ENCODE measurements at regions not wholly inside any gene's neighbourhood (a gene's known extent, or its start where the extent isn't known, plus 50 kb on each side); places are given as distances from the start of the nearest gene placed in this dataset.
A peak's percentile ranks its signal among the peaks of the same experiment; 100 is the strongest.
"Not testable (repeated sequence)": the region's sequence is repeated elsewhere in the genome, so short reads cannot be mapped to it uniquely, and the experiment has no call there.

DNA sequence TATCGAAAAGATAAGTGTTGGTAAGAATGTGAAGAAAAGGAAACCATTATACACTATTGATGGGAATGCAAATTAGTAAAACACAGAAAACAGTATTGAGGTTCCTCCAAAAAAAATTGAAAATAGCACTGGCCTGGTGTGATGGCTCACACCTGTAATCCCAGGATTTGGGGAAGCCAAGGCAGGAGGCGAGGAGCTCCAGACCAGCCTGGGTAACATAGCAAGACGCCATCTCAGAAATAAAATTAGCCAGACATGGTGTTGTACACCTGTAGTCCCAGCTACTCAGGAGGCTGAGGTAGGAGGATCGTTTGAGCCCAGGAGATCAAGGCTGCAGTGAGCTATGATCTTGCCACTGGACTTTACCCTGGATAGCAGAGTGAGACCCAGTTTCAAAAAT lies 5303.4 kb upstream of the TPTE start:
- H3K4me3 ChIP-seq; H3K27me3 ChIP-seq; intact Hi-C loops (cut with DNase I); H3K36me3 ChIP-seq; H3K27ac ChIP-seq; H3K4me1 ChIP-seq; DNase-seq; H3K9me3 ChIP-seq; ATAC-seq: not testable (repeated sequence)

- intact Hi-C loops (cut with DNase I); H3K36me3 ChIP-seq; H3K4me3 ChIP-seq; H3K27ac ChIP-seq; H3K4me1 ChIP-seq; H3K9me3 ChIP-seq; H3K27me3 ChIP-seq; ATAC-seq; DNase-seq: not testable (repeated sequence)
Observed at GRCh38 chr21:5219988-5220387, 5301.4 kb upstream of the TPTE start.

DNA sequence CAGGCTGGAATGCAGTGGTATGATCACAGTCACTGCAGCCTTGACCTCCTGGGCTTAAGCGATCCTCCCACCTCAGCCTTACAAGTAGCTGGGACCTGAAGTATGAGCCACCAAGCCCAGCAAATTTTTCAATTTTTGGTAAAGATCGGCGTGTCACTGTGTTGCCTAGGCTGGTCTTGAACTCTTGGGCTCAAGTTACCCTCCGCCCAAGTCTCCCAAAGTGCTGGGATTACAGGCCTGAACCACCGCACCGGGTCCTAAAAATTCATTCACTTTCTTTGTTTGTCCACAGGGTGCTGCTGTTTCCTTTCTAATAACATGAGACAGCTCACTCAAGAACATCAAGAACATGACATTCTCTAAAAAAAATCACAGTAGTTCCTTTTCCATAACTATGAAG lies 5300.9 kb upstream of the TPTE start:
- not testable (repeated sequence) for H3K9me3 ChIP-seq

DNA sequence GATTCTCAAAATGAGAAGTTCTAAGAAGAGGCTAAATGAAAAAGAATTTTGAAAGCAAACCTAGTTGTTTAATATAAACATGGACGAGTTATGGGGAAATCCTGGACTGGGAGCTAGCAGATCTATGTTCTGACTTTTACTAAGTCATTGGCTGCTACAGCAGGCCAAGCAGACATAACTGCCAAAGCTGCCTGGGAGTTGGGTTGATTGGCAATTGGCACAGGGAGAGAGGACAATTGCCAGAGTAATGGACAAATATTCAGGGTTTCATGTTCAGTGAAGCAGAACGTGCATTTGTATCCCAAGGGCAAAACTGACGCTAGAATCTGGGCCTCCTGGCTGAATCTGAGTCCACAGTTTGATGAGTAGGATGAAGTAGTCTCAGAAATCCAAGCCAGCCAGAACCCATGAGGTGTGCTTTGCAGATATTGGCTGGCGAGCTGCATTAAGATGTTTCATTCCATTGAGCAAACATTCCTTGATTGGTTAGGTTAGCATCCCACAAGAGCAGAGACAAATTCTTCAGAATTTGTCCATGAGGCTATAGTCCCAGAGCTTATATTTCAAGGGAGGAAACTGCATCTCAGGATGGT lies 5299.8 kb upstream of the TPTE start:
- H3K27ac ChIP-seq; ATAC-seq; H3K9me3 ChIP-seq; intact Hi-C loops (cut with DNase I); H3K27me3 ChIP-seq; DNase-seq; H3K36me3 ChIP-seq; H3K4me1 ChIP-seq; H3K4me3 ChIP-seq: not testable (repeated sequence)

More for the DNA sequence above, 5300.9 kb upstream of the TPTE start:
- H3K27me3 ChIP-seq; H3K27ac ChIP-seq; H3K4me1 ChIP-seq; DNase-seq; ATAC-seq; H3K36me3 ChIP-seq; H3K4me3 ChIP-seq; intact Hi-C loops (cut with DNase I): not testable (repeated sequence)

- H3K27ac ChIP-seq; ATAC-seq; H3K36me3 ChIP-seq; DNase-seq; H3K4me3 ChIP-seq; H3K9me3 ChIP-seq; intact Hi-C loops (cut with DNase I); H3K27me3 ChIP-seq; H3K4me1 ChIP-seq: not testable (repeated sequence)
Observed at GRCh38 chr21:5222996-5223782, 5298.2 kb upstream of the TPTE start.

- DNase-seq; H3K9me3 ChIP-seq; ATAC-seq; H3K27ac ChIP-seq; H3K27me3 ChIP-seq; H3K4me1 ChIP-seq; H3K4me3 ChIP-seq; H3K36me3 ChIP-seq; intact Hi-C loops (cut with DNase I): not testable (repeated sequence)
Observed at GRCh38 chr21:5224156-5224555, 5297.2 kb upstream of the TPTE start.

GRCh38 chr21:5227252-5227651 lies 5294.1 kb upstream of the TPTE start:
- H3K27ac ChIP-seq; ATAC-seq; DNase-seq; H3K27me3 ChIP-seq; H3K9me3 ChIP-seq; H3K36me3 ChIP-seq; H3K4me3 ChIP-seq; H3K4me1 ChIP-seq; intact Hi-C loops (cut with DNase I): not testable (repeated sequence)

GRCh38 chr21:5230561-5230960 lies 5290.8 kb upstream of the TPTE start:
- H3K4me3 ChIP-seq; intact Hi-C loops (cut with DNase I); ATAC-seq; H3K27ac ChIP-seq; H3K4me1 ChIP-seq; H3K9me3 ChIP-seq; H3K36me3 ChIP-seq; DNase-seq; H3K27me3 ChIP-seq: not testable (repeated sequence)

DNA sequence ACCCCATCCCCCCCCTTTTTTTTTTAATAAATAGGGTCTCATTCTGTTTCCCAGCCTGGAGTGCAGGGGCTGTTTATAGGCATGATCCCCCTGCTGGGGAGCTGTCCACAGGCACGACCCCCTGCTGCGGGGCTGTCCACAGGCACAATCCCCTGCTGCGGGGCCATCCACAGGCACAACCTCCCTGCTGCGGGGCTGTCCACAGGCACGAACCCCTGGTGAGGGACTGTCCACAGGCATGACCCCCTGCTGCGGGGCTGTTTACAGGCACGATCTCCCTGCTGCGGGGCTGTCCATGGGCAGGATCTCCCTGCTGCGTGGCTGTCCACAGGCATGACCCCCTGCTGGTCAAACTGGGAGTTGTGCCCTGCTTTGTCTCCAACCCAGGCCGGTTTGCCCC lies 5290.1 kb upstream of the TPTE start:
- H3K9me3 ChIP-seq; DNase-seq; H3K36me3 ChIP-seq; H3K4me1 ChIP-seq; H3K4me3 ChIP-seq; H3K27ac ChIP-seq; intact Hi-C loops (cut with DNase I); H3K27me3 ChIP-seq: not testable (repeated sequence)
- peak; percentile 33 for ATAC-seq

DNA sequence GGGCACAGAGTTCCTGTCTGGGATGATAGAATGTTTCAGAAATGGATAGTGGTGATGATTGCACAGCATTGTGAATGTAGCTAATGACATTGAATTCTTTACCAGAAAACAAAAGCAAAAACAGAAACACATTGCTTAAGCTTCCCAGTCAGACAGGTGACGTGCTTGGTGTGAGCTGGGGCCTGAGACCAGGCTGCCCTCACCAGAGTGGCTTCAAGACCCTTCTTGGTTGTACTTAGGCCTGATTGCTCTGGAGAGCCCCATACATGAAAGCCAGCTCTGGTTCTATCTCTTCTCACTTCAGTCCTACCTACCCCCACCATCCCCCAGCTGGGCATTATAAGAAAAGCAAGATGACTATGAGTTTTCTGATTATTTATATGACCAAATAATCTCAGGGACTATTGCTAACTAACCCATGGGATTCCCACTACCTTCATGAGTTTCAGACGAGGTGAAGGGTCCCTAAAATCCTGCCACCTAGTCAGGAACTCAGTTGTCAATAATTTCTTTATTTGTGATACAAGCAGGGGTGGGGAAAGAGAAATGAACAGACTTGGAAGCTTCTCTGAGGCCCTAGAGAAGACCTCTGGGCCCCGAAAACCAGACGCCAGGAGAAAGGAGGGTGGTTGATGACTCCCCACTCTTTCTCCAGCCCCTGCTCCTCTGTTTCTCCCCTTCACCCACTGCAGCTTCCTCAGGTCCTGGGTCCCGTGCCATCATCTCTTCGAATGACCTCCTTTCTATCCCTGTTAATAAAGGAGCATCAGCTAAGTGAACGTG lies 5289.0 kb upstream of the TPTE start:
- H3K4me3 ChIP-seq; H3K27me3 ChIP-seq; H3K4me1 ChIP-seq; intact Hi-C loops (cut with DNase I); DNase-seq; ATAC-seq; H3K36me3 ChIP-seq; H3K27ac ChIP-seq; H3K9me3 ChIP-seq: not testable (repeated sequence)

DNA sequence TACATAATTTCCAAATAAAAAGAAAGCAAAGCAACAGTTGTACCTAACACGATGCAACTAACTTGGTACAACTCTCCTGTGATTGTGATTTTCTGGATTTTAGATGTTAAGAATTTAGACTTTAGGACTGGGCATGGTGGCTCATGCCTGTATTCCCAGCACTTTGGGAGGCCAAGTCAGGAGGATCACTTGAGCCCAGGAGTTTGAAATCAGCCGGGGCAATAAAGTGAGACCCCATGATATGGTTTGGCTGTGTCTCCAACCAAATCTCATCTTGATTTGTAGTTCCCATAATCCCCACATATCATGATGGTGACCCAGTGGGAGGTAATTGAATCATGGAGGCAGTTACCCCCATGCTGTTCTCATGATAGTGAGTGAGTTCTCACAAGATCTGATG lies 5285.6 kb upstream of the TPTE start:
- intact Hi-C loops (cut with DNase I); DNase-seq; H3K4me3 ChIP-seq: not testable (repeated sequence)

DNA sequence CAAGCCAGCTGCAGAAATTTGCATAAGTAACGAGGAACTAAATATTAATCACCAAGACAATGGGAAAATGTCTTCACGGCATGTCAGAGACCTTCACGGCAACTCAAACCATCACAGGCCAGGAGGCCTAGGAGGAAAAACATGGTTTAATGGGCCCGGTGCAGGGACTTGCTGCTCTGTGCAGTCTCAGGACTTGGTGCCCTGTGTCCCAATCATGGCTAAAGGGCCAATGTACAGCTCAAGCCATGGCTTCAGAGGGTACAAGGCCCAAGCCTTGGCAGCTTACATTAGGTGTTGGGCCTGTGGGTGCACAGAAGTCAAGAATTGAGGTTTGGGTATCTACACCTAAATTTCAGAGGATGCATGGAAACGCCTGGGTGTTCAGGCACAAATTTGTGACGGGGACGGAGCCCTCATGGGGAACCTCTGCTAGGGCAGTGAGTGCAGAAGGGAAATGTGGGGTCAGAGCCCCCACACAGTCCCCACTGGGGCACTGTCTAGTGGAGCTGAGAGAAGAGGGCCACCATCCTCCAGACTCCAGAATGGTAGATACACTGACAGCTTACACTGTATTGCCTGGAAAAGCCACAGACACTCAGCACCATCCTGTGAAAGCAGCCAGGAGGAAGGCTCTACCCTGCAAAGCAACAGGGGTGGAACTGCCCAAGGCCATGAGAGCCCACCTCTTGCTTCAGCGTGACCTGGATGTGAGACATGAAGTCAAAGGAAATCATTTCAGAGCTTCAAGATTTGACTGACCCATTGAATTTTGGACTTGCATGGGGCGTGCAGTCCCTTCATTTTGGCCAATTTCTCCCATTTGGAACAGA lies 5284.3 kb upstream of the TPTE start:
- H3K9me3 ChIP-seq; H3K36me3 ChIP-seq; H3K27me3 ChIP-seq; H3K27ac ChIP-seq; intact Hi-C loops (cut with DNase I); H3K4me1 ChIP-seq; DNase-seq; ATAC-seq; H3K4me3 ChIP-seq: not testable (repeated sequence)

More for the DNA sequence above, 5285.6 kb upstream of the TPTE start:
- H3K36me3 ChIP-seq, H3K27me3 ChIP-seq, H3K27ac ChIP-seq, ATAC-seq, H3K9me3 ChIP-seq, H3K4me1 ChIP-seq: not testable (repeated sequence)

GRCh38 chr21:5240521-5240920 lies 5280.9 kb upstream of the TPTE start:
- ATAC-seq; H3K4me3 ChIP-seq; H3K36me3 ChIP-seq; H3K27me3 ChIP-seq; H3K27ac ChIP-seq; H3K9me3 ChIP-seq; intact Hi-C loops (cut with DNase I); H3K4me1 ChIP-seq; DNase-seq: not testable (repeated sequence)
